Upper lobe of right lung (tissue), 1 donor: ENCODE measurements at regions not wholly inside any gene's neighbourhood (a gene's known extent, or its start where the extent isn't known, plus 50 kb on each side); places are given as distances from the start of the nearest gene placed in this dataset.

Experiments used
- ATAC-seq: fragments of 200-7000 bp; cut with Tn5 transposase; one replicate; pipeline ENCODE4 v1.9.1; 2020; ENCODE audit warnings: mild to moderate bottlenecking, moderate library complexity
- DNase-seq: peaks from one replicate; pipeline ENCODE4 v3.0.0-alpha.2; 2020
- H3K27ac ChIP-seq: fragments of 200-600 bp; one replicate; pipeline ENCODE4 v1.8.0; 2022
- H3K27me3 ChIP-seq: fragments of 200-600 bp; one replicate; pipeline ENCODE4 v1.8.0; 2022; ENCODE audit warnings: mild to moderate bottlenecking
- H3K36me3 ChIP-seq: fragments of 200-600 bp; one replicate; pipeline ENCODE4 v1.8.0; 2022
- H3K4me1 ChIP-seq: fragments of 200-600 bp; one replicate; pipeline ENCODE4 v1.8.0; 2022
- H3K4me3 ChIP-seq: fragments of 200-600 bp; one replicate; pipeline ENCODE4 v1.8.0; 2022; ENCODE audit warnings: mild to moderate bottlenecking
- H3K9me3 ChIP-seq: fragments of 200-600 bp; one replicate; pipeline ENCODE4 v1.8.0; 2022
- intact Hi-C: fragments of 100-400 bp; cut with DNase I; formaldehyde crosslinking; loops from one replicate; pipeline ENCODE4 v1.11.0; 2022
- TF ChIP-seq, protein P1 (sequence below): fragments of 200-600 bp; IDR thresholded peaks from one replicate; pipeline ENCODE4 v1.8.0; 2022; ENCODE audit warnings: antibody characterized with exemption
- donor health status: DM: no; HTN: yes; CAD: no; lungs with severe emphysema.

DNA sequence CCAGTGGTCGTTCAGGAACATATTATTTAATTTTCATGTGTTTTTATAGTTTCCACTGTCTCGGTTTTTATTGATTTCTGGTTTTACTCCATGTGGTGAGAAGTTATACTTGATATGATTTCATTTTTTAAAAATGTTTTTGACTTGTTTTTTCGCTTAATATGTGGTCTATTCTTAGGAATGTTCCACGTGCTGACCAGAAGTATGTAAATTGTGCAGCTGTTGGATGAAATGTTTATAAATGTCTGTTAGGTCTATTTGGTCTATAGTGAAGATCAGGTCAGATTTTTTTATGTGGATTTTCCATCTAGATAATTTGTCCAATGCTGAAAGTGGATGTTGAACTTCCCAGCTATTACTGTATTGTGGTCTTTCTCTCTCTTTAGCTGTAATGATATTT is 433.8 kb upstream of the MIS18BP1 start:
- Histone ChIP-seq H3K36me3 (no peaks in the 10 kb centered on the region), H3K27me3 (no peaks in the 10 kb centered on the region), H3K4me3 (no peak overlapping the region), H3K9me3 (no peaks in the 10 kb centered on the region), H3K4me1 (no peaks in the 10 kb centered on the region), H3K27ac (no peak overlapping the region)
- ATAC-seq (no peak), DNase-seq (no peak)
- TF ChIP-seq, protein P1, sequence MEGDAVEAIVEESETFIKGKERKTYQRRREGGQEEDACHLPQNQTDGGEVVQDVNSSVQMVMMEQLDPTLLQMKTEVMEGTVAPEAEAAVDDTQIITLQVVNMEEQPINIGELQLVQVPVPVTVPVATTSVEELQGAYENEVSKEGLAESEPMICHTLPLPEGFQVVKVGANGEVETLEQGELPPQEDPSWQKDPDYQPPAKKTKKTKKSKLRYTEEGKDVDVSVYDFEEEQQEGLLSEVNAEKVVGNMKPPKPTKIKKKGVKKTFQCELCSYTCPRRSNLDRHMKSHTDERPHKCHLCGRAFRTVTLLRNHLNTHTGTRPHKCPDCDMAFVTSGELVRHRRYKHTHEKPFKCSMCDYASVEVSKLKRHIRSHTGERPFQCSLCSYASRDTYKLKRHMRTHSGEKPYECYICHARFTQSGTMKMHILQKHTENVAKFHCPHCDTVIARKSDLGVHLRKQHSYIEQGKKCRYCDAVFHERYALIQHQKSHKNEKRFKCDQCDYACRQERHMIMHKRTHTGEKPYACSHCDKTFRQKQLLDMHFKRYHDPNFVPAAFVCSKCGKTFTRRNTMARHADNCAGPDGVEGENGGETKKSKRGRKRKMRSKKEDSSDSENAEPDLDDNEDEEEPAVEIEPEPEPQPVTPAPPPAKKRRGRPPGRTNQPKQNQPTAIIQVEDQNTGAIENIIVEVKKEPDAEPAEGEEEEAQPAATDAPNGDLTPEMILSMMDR: no peak
- intact Hi-C loops: no loop called here

DNA sequence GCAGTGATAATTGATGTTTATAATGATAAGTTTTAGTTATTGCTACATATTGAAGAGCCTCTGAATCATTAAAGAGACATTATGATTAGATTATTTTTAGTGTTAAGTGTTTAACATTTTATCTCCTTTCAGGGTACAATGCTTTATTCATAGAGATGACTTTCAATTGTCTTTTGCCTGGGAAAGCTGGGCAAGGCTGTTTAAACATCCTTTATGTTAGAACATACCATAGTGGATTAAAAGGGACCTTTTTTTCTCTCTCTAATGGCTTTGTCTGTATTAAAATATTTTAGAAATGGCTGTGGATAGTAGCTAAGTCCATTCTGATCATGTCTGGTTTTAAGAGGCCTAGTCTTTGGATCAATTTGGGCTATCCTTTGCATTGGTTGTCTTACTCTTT is 427.5 kb upstream of the MIS18BP1 start:
- Histone ChIP-seq H3K36me3 (no peaks in the 10 kb centered on the region), H3K27me3 (no peaks in the 10 kb centered on the region), H3K4me3 (no peak overlapping the region), H3K27ac (peak overlapping the region; percentile 26), H3K4me1 (peaks cover 6% of the 10 kb centered on the region), H3K9me3 (no peaks in the 10 kb centered on the region)
- intact Hi-C loops: no loop called here
- TF ChIP-seq, protein P1: no peak
- ATAC-seq (no peak), DNase-seq (no peak)

DNA sequence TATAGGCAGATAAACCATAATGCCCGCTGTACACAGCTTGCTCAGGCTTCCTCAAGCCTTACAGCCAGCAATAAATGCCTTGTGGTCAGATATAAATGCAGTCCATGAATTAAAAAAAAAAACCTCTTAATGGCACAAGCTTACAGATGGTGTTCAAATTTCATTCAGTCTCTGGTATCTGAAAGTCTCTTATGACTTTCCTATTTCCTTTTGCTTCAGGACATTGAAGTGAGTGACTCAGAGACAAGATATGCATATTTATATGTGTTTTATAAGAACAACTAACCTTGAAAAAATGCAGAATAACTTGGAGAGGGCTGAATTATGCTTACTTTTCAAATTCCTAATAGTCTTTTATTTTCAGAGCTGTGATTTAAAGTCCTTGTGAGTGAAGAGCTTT is 426.9 kb upstream of the MIS18BP1 start:
- Histone ChIP-seq H3K9me3 (no peaks in the 10 kb centered on the region), H3K36me3 (no peaks in the 10 kb centered on the region), H3K4me3 (no peak overlapping the region), H3K4me1 (peaks cover 6% of the 10 kb centered on the region), H3K27ac (no peak overlapping the region), H3K27me3 (no peaks in the 10 kb centered on the region)
- TF ChIP-seq, protein P1: no peak
- ATAC-seq (peak; percentile 75), DNase-seq (no peak)
- intact Hi-C loops: no loop called here

DNA sequence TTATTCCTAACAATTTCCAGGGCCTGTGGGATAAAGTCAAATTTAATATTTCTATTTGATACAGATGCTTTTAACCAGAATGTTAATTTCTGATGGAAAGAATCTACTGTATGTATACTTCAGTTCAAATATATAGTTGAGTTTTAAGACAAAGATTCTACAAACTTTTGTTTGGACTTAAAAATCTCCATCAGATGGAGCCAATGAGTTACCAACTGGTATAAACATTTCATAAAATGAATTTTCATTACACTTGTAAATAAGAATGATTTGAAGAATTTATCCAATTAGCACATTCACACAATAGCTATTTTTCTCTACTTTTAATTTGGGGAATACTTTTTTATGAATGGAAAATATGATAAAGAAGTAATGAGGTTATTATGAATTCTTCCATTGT is 425.2 kb upstream of the MIS18BP1 start:
- no peak overlapping the region for H3K27ac ChIP-seq
- H3K36me3 ChIP-seq: no peaks in the 10 kb centered on the region
- intact Hi-C loops: no loop called here
- TF ChIP-seq, protein P1: no peak
- H3K4me3 ChIP-seq: no peak overlapping the region
- H3K9me3 ChIP-seq: no peaks in the 10 kb centered on the region
- H3K4me1 ChIP-seq: peaks cover 6% of the 10 kb centered on the region
- DNase-seq (no peak), ATAC-seq (no peak)
- no peaks in the 10 kb centered on the region for H3K27me3 ChIP-seq

DNA sequence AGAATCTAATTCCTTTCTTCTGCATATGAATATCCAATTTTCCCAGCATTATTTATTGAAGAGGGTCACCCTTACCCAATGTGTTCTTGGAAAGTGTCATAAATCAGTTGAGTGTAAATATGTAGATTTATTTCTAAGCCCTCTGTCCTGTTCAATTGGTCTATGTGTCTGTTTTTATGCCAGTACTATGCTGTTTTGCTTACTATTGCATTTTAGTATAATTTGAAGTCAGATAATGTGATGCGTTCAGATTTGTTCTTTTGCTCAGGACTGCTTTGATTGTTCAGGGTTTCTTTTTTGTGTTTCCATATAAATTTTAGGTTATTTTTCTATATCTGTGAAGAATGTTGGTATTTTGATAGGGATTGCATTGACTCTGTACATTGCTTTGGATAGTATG is 420.4 kb upstream of the MIS18BP1 start:
- no peaks in the 10 kb centered on the region for H3K36me3 ChIP-seq
- DNase-seq: no peak
- TF ChIP-seq, protein P1: no peak
- H3K9me3 ChIP-seq: no peaks in the 10 kb centered on the region
- no peak for ATAC-seq
- H3K27me3 ChIP-seq: no peaks in the 10 kb centered on the region
- H3K4me3 ChIP-seq: no peak overlapping the region
- H3K27ac ChIP-seq: no peak overlapping the region
- intact Hi-C loops: no loop called here
- no peaks in the 10 kb centered on the region for H3K4me1 ChIP-seq

DNA sequence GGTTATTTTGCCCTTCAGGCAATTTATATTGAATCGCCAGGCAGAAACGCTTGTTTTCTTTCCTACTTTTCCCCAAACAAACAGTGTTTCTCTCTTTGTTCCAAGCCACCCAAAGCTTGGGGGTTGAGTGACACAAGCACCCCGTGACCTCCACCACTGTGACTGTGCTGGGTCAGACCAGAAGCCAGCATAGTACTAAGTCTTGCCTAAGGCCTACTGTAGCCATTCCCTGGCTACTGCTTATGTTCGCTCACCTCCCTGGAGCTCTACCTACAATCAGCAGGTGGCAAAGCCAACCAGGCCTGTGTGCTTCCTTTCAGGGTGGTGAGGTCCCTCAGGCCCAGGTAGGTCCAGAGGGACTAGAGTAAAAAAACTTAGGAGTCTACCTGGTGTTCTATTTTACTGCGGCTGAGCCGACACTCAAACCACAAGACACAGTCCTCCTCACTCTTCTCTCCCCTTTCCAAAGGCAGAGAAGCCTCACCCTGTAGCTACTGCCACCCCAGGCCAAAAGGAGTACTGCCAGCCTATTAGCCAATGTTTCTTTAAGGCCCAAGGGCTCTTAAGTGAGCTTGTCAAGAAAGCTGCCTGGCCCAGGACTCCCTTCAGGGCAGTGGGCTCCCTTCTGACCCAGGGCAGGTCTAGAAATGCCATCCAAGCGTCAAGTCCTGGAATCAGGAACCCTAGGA is 411.8 kb upstream of the MIS18BP1 start:
- DNase-seq: no peak
- no peak for ATAC-seq
- H3K4me3 ChIP-seq: no peak overlapping the region
- no peaks in the 10 kb centered on the region for H3K9me3 ChIP-seq
- H3K27ac ChIP-seq: no peak overlapping the region
- H3K36me3 ChIP-seq: no peaks in the 10 kb centered on the region
- TF ChIP-seq, protein P1: no peak
- no peaks in the 10 kb centered on the region for H3K27me3 ChIP-seq
- H3K4me1 ChIP-seq: no peaks in the 10 kb centered on the region
- intact Hi-C loops: no loop called here
